ENCODE measurements at regions not wholly inside any gene's neighbourhood (a gene's known extent, or its start where the extent isn't known, plus 50 kb on each side); places are given as distances from the start of the nearest gene placed in this dataset.

GRCh38 chr12:58242796-58243630 lies 301.6 kb downstream of the ATP23 start:
- no peak for TF ChIP-seq CTCF (IDR thresholded peaks at IDR 0.05; ENCODE audit: low read depth, low read length, missing control alignments)
- no peak for DNase-seq (ENCODE audit: extremely low read depth, low read depth)
- H3K4me3 ChIP-seq (replicated peaks; ENCODE audit: low read depth, low read length), result no peak overlapping the region

- no peak overlapping the region for H3K4me3 ChIP-seq (replicated peaks; ENCODE audit: low read depth, low read length)
- DNase-seq (ENCODE audit: extremely low read depth, low read depth), result no peak
- TF ChIP-seq CTCF (IDR thresholded peaks at IDR 0.05; ENCODE audit: low read depth, low read length, missing control alignments), result peak; percentile 30
Measured at GRCh38 chr12:58247633-58248032, 306.3 kb downstream of the ATP23 start.

- no peak for DNase-seq (ENCODE audit: extremely low read depth, low read depth)
- no peak overlapping the region for H3K4me3 ChIP-seq (replicated peaks; ENCODE audit: low read depth, low read length)
- TF ChIP-seq CTCF (IDR thresholded peaks at IDR 0.05; ENCODE audit: low read depth, low read length, missing control alignments), result no peak
Measured at GRCh38 chr12:58248599-58248998, 307.2 kb downstream of the ATP23 start.

GRCh38 chr12:58249610-58250009 lies 308.2 kb downstream of the ATP23 start:
- no peak for DNase-seq (ENCODE audit: extremely low read depth, low read depth)
- H3K4me3 ChIP-seq (replicated peaks; ENCODE audit: low read depth, low read length), result no peak overlapping the region
- TF ChIP-seq CTCF (IDR thresholded peaks at IDR 0.05; ENCODE audit: low read depth, low read length, missing control alignments), result no peak

GRCh38 chr12:58250077-58250476 lies 308.7 kb downstream of the ATP23 start:
- DNase-seq (ENCODE audit: extremely low read depth, low read depth), result no peak
- no peak for TF ChIP-seq CTCF (IDR thresholded peaks at IDR 0.05; ENCODE audit: low read depth, low read length, missing control alignments)

GRCh38 chr12:58252914-58253313 lies 311.5 kb downstream of the ATP23 start:
- TF ChIP-seq CTCF (IDR thresholded peaks at IDR 0.05; ENCODE audit: low read depth, low read length, missing control alignments), result no peak
- no peak for DNase-seq (ENCODE audit: extremely low read depth, low read depth)
- no peak overlapping the region for H3K4me3 ChIP-seq (replicated peaks; ENCODE audit: low read depth, low read length)

More at GRCh38 chr12:58250077-58250476, 308.7 kb downstream of the ATP23 start:
- no peak overlapping the region for H3K4me3 ChIP-seq (replicated peaks; ENCODE audit: low read depth, low read length)

Data from HFF-Myc (cell line).